ENCODE measurements at regions not wholly inside any gene's neighbourhood (a gene's known extent, or its start where the extent isn't known, plus 50 kb on each side); places are given as distances from the start of the nearest gene placed in this dataset.

- TF ChIP-seq USF1 (IDR thresholded peaks at IDR 0.05): no peak
- TF ChIP-seq EGR1 (IDR thresholded peaks at IDR 0.05): no peak
- TF ChIP-seq RAD21 (IDR thresholded peaks at IDR 0.05; ENCODE audit: low read depth): no peak
- no peak for TF ChIP-seq CEBPB (IDR thresholded peaks at IDR 0.05)
- TF ChIP-seq NFIC (IDR thresholded peaks at IDR 0.05): no peak
- no peak for TF ChIP-seq TAF1 (IDR thresholded peaks at IDR 0.05; ENCODE audit: low read depth)
- no peak for TF ChIP-seq REST (IDR thresholded peaks at IDR 0.05; ENCODE audit: low read depth)
- no peak for TF ChIP-seq TCF12 (IDR thresholded peaks at IDR 0.05; ENCODE audit: low read depth)
- TF ChIP-seq FOXM1 (IDR thresholded peaks at IDR 0.05; ENCODE audit: borderline replicate concordance, low read depth): no peak
- no peak for TF ChIP-seq YY1 (IDR thresholded peaks at IDR 0.05; ENCODE audit: low read depth)
- no peak for TF ChIP-seq CREB1 (IDR thresholded peaks at IDR 0.05; ENCODE audit: low read depth)
- no peak for TF ChIP-seq EP300 (IDR thresholded peaks at IDR 0.05; ENCODE audit: borderline replicate concordance)
- TF ChIP-seq TEAD4 (IDR thresholded peaks at IDR 0.05): no peak
- TF ChIP-seq MAX (IDR thresholded peaks at IDR 0.05): no peak
- TF ChIP-seq ZBTB7A (IDR thresholded peaks at IDR 0.05; ENCODE audit: low read depth): no peak
These were observed 198.6 kb upstream of the STK17B start for GRCh38 chr2:196369967-196370366.

GRCh38 chr2:196370381-196370780 lies 199.0 kb upstream of the STK17B start:
- no peak for TF ChIP-seq TCF12 (IDR thresholded peaks at IDR 0.05; ENCODE audit: low read depth)
- no peak for TF ChIP-seq REST (IDR thresholded peaks at IDR 0.05; ENCODE audit: low read depth)
- TF ChIP-seq EP300 (IDR thresholded peaks at IDR 0.05; ENCODE audit: borderline replicate concordance): no peak
- TF ChIP-seq RAD21 (IDR thresholded peaks at IDR 0.05; ENCODE audit: low read depth): no peak
- no peak for TF ChIP-seq CEBPB (IDR thresholded peaks at IDR 0.05)
- TF ChIP-seq CREB1 (IDR thresholded peaks at IDR 0.05; ENCODE audit: low read depth): no peak
- TF ChIP-seq TEAD4 (IDR thresholded peaks at IDR 0.05): no peak
- TF ChIP-seq FOXM1 (IDR thresholded peaks at IDR 0.05; ENCODE audit: borderline replicate concordance, low read depth): no peak
- TF ChIP-seq ZBTB7A (IDR thresholded peaks at IDR 0.05; ENCODE audit: low read depth): no peak
- no peak for TF ChIP-seq TAF1 (IDR thresholded peaks at IDR 0.05; ENCODE audit: low read depth)
- TF ChIP-seq EGR1 (IDR thresholded peaks at IDR 0.05): no peak
- TF ChIP-seq NFIC (IDR thresholded peaks at IDR 0.05): no peak
- no peak for TF ChIP-seq USF1 (IDR thresholded peaks at IDR 0.05)
- TF ChIP-seq MAX (IDR thresholded peaks at IDR 0.05): no peak
- TF ChIP-seq YY1 (IDR thresholded peaks at IDR 0.05; ENCODE audit: low read depth): no peak

- TF ChIP-seq EGR1 (IDR thresholded peaks at IDR 0.05) (no peak), YY1 (IDR thresholded peaks at IDR 0.05; ENCODE audit: low read depth) (no peak), FOXM1 (IDR thresholded peaks at IDR 0.05; ENCODE audit: borderline replicate concordance, low read depth) (no peak), USF1 (IDR thresholded peaks at IDR 0.05) (no peak), ZBTB7A (IDR thresholded peaks at IDR 0.05; ENCODE audit: low read depth) (no peak), TEAD4 (IDR thresholded peaks at IDR 0.05) (no peak), CEBPB (IDR thresholded peaks at IDR 0.05) (no peak), TAF1 (IDR thresholded peaks at IDR 0.05; ENCODE audit: low read depth) (no peak), CREB1 (IDR thresholded peaks at IDR 0.05; ENCODE audit: low read depth) (no peak), REST (IDR thresholded peaks at IDR 0.05; ENCODE audit: low read depth) (no peak), NFIC (IDR thresholded peaks at IDR 0.05) (no peak), TCF12 (IDR thresholded peaks at IDR 0.05; ENCODE audit: low read depth) (no peak), EP300 (IDR thresholded peaks at IDR 0.05; ENCODE audit: borderline replicate concordance) (no peak), RAD21 (IDR thresholded peaks at IDR 0.05; ENCODE audit: low read depth) (no peak)
These were observed 201.0 kb upstream of the STK17B start for GRCh38 chr2:196372276-196372809.
